Endodermal cell (in vitro differentiated cells): ENCODE measurements at regions not wholly inside any gene's neighbourhood (a gene's known extent, or its start where the extent isn't known, plus 50 kb on each side); places are given as distances from the start of the nearest gene placed in this dataset.

Source experiments
- DNase-seq: peaks from one replicate; pipeline ENCODE4 v3.0.0-alpha.2; 2017
- H3K27ac ChIP-seq: 2 replicates; pipeline ENCODE4 v1.5.1; 2013; ENCODE audit warnings: mild to moderate bottlenecking, low read depth, low read length, moderate library complexity
- H3K27me3 ChIP-seq: 2 replicates; pipeline ENCODE4 v1.6.1; 2013; ENCODE audit warnings: mild to moderate bottlenecking, low read length, moderate library complexity; ENCODE audit not compliant: insufficient read depth, control insufficient read depth, poor library complexity, severe bottlenecking
- H3K36me3 ChIP-seq: 2 replicates; pipeline ENCODE4 v1.7.0; 2013; ENCODE audit warnings: mild to moderate bottlenecking, low read length, moderate library complexity; ENCODE audit not compliant: control insufficient read depth, insufficient read depth
- H3K4me1 ChIP-seq: one replicate; pipeline ENCODE4 v1.7.0; 2013; ENCODE audit warnings: low read length; ENCODE audit not compliant: control insufficient read depth, insufficient read depth
- H3K4me3 ChIP-seq: 2 replicates; pipeline ENCODE4 v1.5.1; 2013; ENCODE audit warnings: mild to moderate bottlenecking, low read length, moderate library complexity
- H3K9ac ChIP-seq: 2 replicates; pipeline ENCODE4 v1.6.1; 2013; ENCODE audit warnings: mild to moderate bottlenecking, low read length, moderate library complexity; ENCODE audit not compliant: poor library complexity, severe bottlenecking; ENCODE audit errors: extremely low read depth
- H3K9me3 ChIP-seq: 2 replicates; pipeline ENCODE4 v1.6.1; 2013; ENCODE audit warnings: mild to moderate bottlenecking, low read length, moderate library complexity; ENCODE audit not compliant: control insufficient read depth
- H3K27ac Mint-ChIP-seq: 2 replicates; pipeline ENCODE4 v1.8.0; 2020; ENCODE audit warnings: mixed read lengths
- H3K27me3 Mint-ChIP-seq: 2 replicates; pipeline ENCODE4 v1.8.0; 2021; ENCODE audit warnings: mild to moderate bottlenecking, mixed read lengths; ENCODE audit not compliant: insufficient read depth
- H3K36me3 Mint-ChIP-seq: 2 replicates; pipeline ENCODE4 v1.8.0; 2020; ENCODE audit warnings: low read depth, mixed read lengths
- H3K4me1 Mint-ChIP-seq: 2 replicates; pipeline ENCODE4 v1.8.0; 2020; ENCODE audit warnings: mixed read lengths
- H3K4me3 Mint-ChIP-seq: 2 replicates; pipeline ENCODE4 v1.8.0; 2020; ENCODE audit warnings: mild to moderate bottlenecking, moderate library complexity, mixed read lengths
- H3K9me3 Mint-ChIP-seq: 2 replicates; pipeline ENCODE4 v1.8.0; 2020; ENCODE audit warnings: mild to moderate bottlenecking, mixed read lengths
- CTCF ChIP-seq: fragments of 200-600 bp; sonication (generic); conservative IDR thresholded peaks from 2 replicates; pipeline ENCODE4 v1.5.0; 2021; ENCODE audit warnings: antibody characterized with exemption, mild to moderate bottlenecking
- WGBS, 2 experiments: methylation state at CpG; one replicate each; pipeline versions ENCODE4 v1.1.5 to v1.1.7; 2013; ENCODE audit warnings: missing lambda C conversion rate in 2 of 2, mixed read lengths in 1 of 2; ENCODE audit not compliant: insufficient coverage in 1 of 2, insufficient read length in 1 of 2; 5-methylcytosine and 5-hydroxymethylcytosine counted together

- no peak for DNase-seq
- WGBS, 2 experiments = 97 to 100% methylated on average over 2 to 4 of the region's 4 CpGs
- no peak overlapping the region for H3K4me3 ChIP-seq
- peaks cover 15% of the 10 kb centered on the region for H3K36me3 Mint-ChIP-seq
- no peaks in the 10 kb centered on the region for H3K4me1 ChIP-seq
- no peak overlapping the region for H3K27ac Mint-ChIP-seq
- no peak overlapping the region for H3K27ac ChIP-seq
- no peaks in the 10 kb centered on the region for H3K27me3 ChIP-seq
- H3K4me3 Mint-ChIP-seq = no peak overlapping the region
- H3K27me3 Mint-ChIP-seq = peaks cover 36% of the 10 kb centered on the region
- no peak for TF ChIP-seq CTCF
- no peak overlapping the region for H3K9ac ChIP-seq
- H3K36me3 ChIP-seq = no peaks in the 10 kb centered on the region
- H3K9me3 ChIP-seq = peaks cover 46% of the 10 kb centered on the region
- peaks cover 12% of the 10 kb centered on the region for H3K4me1 Mint-ChIP-seq
- H3K9me3 Mint-ChIP-seq = peaks cover 24% of the 10 kb centered on the region
Observed at GRCh38 chr9:2299843-2300205, 284.7 kb downstream of the SMARCA2 start.

GRCh38 chr9:2300325-2300724 lies 285.2 kb downstream of the SMARCA2 start:
- no peak for DNase-seq
- Histone ChIP-seq H3K9me3 (peaks cover 46% of the 10 kb centered on the region), H3K4me1 (no peaks in the 10 kb centered on the region), H3K4me3 (no peak overlapping the region), H3K27me3 (no peaks in the 10 kb centered on the region), H3K9ac (no peak overlapping the region), H3K27ac (no peak overlapping the region), H3K36me3 (no peaks in the 10 kb centered on the region)
- peaks cover 12% of the 10 kb centered on the region for H3K4me1 Mint-ChIP-seq
- peaks cover 24% of the 10 kb centered on the region for H3K9me3 Mint-ChIP-seq
- peaks cover 15% of the 10 kb centered on the region for H3K36me3 Mint-ChIP-seq
- peaks cover 41% of the 10 kb centered on the region for H3K27me3 Mint-ChIP-seq
- no peak overlapping the region for H3K4me3 Mint-ChIP-seq
- TF ChIP-seq CTCF = no peak
- no peak overlapping the region for H3K27ac Mint-ChIP-seq

- WGBS, 2 experiments = 94 to 100% methylated on average over 2 of the region's 2 CpGs
Observed at GRCh38 chr9:2302606-2303005, 287.5 kb downstream of the SMARCA2 start.

More at GRCh38 chr9:2302606-2303005, 287.5 kb downstream of the SMARCA2 start:
- Histone ChIP-seq H3K27ac (no peak overlapping the region), H3K27me3 (no peaks in the 10 kb centered on the region), H3K9me3 (peaks cover 39% of the 10 kb centered on the region), H3K9ac (no peak overlapping the region), H3K4me1 (no peaks in the 10 kb centered on the region), H3K4me3 (no peak overlapping the region), H3K36me3 (no peaks in the 10 kb centered on the region)
- Mint-ChIP-seq H3K4me3 (no peak overlapping the region), H3K27me3 (peaks cover 39% of the 10 kb centered on the region), H3K4me1 (no peaks in the 10 kb centered on the region), H3K9me3 (peaks cover 20% of the 10 kb centered on the region), H3K36me3 (peaks cover 5% of the 10 kb centered on the region), H3K27ac (no peak overlapping the region)
- TF ChIP-seq CTCF = no peak
- no peak for DNase-seq
